Hippocampal formation (tissue), 2 donors: ENCODE measurements at regions not wholly inside any gene's neighbourhood (a gene's known extent, or its start where the extent isn't known, plus 50 kb on each side); places are given as distances from the start of the nearest gene placed in this dataset.

Source experiments
- DNase-seq, 2 donors: peaks; one replicate each; lab custom pipeline; 2025; lab: John Stamatoyannopoulos, UW

- no peak for DNase-seq
Observed at GRCh38 chr7:88700725-88701124, 58.8 kb upstream of the ZNF804B start.

- no peak for DNase-seq
Observed at GRCh38 chr7:88694207-88694606, 65.3 kb upstream of the ZNF804B start.

GRCh38 chr7:88693131-88693530, 66.4 kb upstream of the ZNF804B start:
- DNase-seq, result no peak

GRCh38 chr7:88692493-88692892, 67.0 kb upstream of the ZNF804B start:
- DNase-seq, result no peak

- DNase-seq, result no peak
Observed at GRCh38 chr7:88689821-88690220, 69.7 kb upstream of the ZNF804B start.

GRCh38 chr7:88688222-88688621, 71.3 kb upstream of the ZNF804B start:
- DNase-seq, result no peak

- no peak for DNase-seq
Observed at GRCh38 chr7:88686468-88687229, 72.9 kb upstream of the ZNF804B start.

GRCh38 chr7:88681682-88682081, 77.8 kb upstream of the ZNF804B start:
- DNase-seq, result no peak

GRCh38 chr7:88670536-88670935, 89.0 kb upstream of the ZNF804B start:
- DNase-seq, result no peak

- DNase-seq, result no peak
Observed at GRCh38 chr7:88669913-88670312, 89.6 kb upstream of the ZNF804B start.

GRCh38 chr7:88668591-88668990, 90.9 kb upstream of the ZNF804B start:
- no peak for DNase-seq

GRCh38 chr7:88666626-88667025, 92.9 kb upstream of the ZNF804B start:
- no peak for DNase-seq

GRCh38 chr7:88665892-88666514, 93.5 kb upstream of the ZNF804B start:
- DNase-seq, result no peak

GRCh38 chr7:88664630-88665233, 94.8 kb upstream of the ZNF804B start:
- DNase-seq, result no peak

GRCh38 chr7:88661921-88662320, 97.6 kb upstream of the ZNF804B start:
- DNase-seq, result no peak

- no peak for DNase-seq
Observed at GRCh38 chr7:88647825-88648224, 111.7 kb upstream of the ZNF804B start.

GRCh38 chr7:88638583-88638982, 120.9 kb upstream of the ZNF804B start:
- DNase-seq, result no peak

GRCh38 chr7:88637795-88638194, 121.7 kb upstream of the ZNF804B start:
- DNase-seq, result no peak

GRCh38 chr7:88635149-88635548, 124.4 kb upstream of the ZNF804B start:
- no peak for DNase-seq

GRCh38 chr7:88629559-88629958, 129.9 kb upstream of the ZNF804B start:
- DNase-seq, result no peak

GRCh38 chr7:88628363-88629085, 131.0 kb upstream of the ZNF804B start:
- no peak for DNase-seq

- DNase-seq, result no peak
Observed at GRCh38 chr7:88617185-88617584, 142.3 kb upstream of the ZNF804B start.

- no peak for DNase-seq
Observed at GRCh38 chr7:88615336-88615735, 144.2 kb upstream of the ZNF804B start.
